HL-60 (cell line): ENCODE measurements at regions not wholly inside any gene's neighbourhood (a gene's known extent, or its start where the extent isn't known, plus 50 kb on each side); places are given as distances from the start of the nearest gene placed in this dataset.

Experiments
- DNase-seq, 2 experiments: peaks; one replicate each; pipeline ENCODE4 v3.0.0-alpha.2; 2010 to 2020; ENCODE audit warnings: low read depth in 1 of 2, low spot score in 1 of 2
- H3K27ac ChIP-seq: fragments of 250-450 bp; sonication (Bioruptor Pico); replicated peaks from 2 replicates; pipeline ENCODE4 v1.5.1; 2020; ENCODE audit warnings: mild to moderate bottlenecking, moderate library complexity
- H3K27me3 ChIP-seq: fragments of 250-450 bp; sonication (Bioruptor Pico); 2 replicates; pipeline ENCODE4 v1.5.1; 2021; ENCODE audit warnings: mild to moderate bottlenecking, moderate library complexity; ENCODE audit not compliant: insufficient read depth, poor library complexity, severe bottlenecking
- H3K4me3 ChIP-seq: replicated peaks from 2 replicates; pipeline ENCODE4 v1.5.1; 2011; ENCODE audit warnings: mild to moderate bottlenecking, control low read depth, low read length; ENCODE audit not compliant: insufficient read depth
- CTCF ChIP-seq: IDR thresholded peaks from one replicate; pipeline ENCODE4 v1.5.1; 2011; ENCODE audit warnings: low read length, control low read depth, inconsistent platforms; ENCODE audit not compliant: insufficient read depth
- GABPA ChIP-seq: IDR thresholded peaks from 2 replicates; pipeline ENCODE4 v1.6.1; 2012; ENCODE audit warnings: low read depth
- POLR2AphosphoS5 ChIP-seq: IDR thresholded peaks from 2 replicates; pipeline ENCODE4 v1.6.1; 2012; ENCODE audit warnings: low read depth
- REST ChIP-seq: IDR thresholded peaks from 2 replicates; pipeline ENCODE4 v1.6.1; 2012; ENCODE audit warnings: low read depth; ENCODE audit not compliant: insufficient replicate concordance
- SPI1 ChIP-seq: IDR thresholded peaks from 2 replicates; pipeline ENCODE4 v1.6.1; 2012; ENCODE audit warnings: low read depth, mild to moderate bottlenecking, borderline replicate concordance

GRCh38 chr5:136682986-136683385 lies 317.6 kb upstream of the TRPC7 start:
- Histone ChIP-seq H3K4me3 (no peak overlapping the region), H3K27me3 (no peaks in the 10 kb centered on the region), H3K27ac (no peak overlapping the region)
- TF ChIP-seq SPI1, result no peak
- no peak for TF ChIP-seq GABPA
- no peak for TF ChIP-seq REST
- TF ChIP-seq POLR2AphosphoS5, result no peak
- TF ChIP-seq CTCF, result no peak
- no peak for DNase-seq

GRCh38 chr5:136679233-136679632 lies 313.9 kb upstream of the TRPC7 start:
- no peak for DNase-seq

GRCh38 chr5:136677217-136677616 lies 311.9 kb upstream of the TRPC7 start:
- TF ChIP-seq GABPA, result no peak
- TF ChIP-seq CTCF, result no peak
- TF ChIP-seq POLR2AphosphoS5, result no peak
- Histone ChIP-seq H3K27me3 (no peaks in the 10 kb centered on the region), H3K27ac (no peak overlapping the region), H3K4me3 (no peak overlapping the region)
- no peak for DNase-seq

More at GRCh38 chr5:136679233-136679632, 313.9 kb upstream of the TRPC7 start:
- TF ChIP-seq REST, result no peak
- TF ChIP-seq CTCF, result no peak
- H3K4me3 ChIP-seq, result no peak overlapping the region
- H3K27ac ChIP-seq, result no peak overlapping the region
- H3K27me3 ChIP-seq, result no peaks in the 10 kb centered on the region

- no peak for TF ChIP-seq POLR2AphosphoS5
- no peak for TF ChIP-seq CTCF
- TF ChIP-seq SPI1, result no peak
- no peak for TF ChIP-seq REST
- no peak for TF ChIP-seq GABPA
- no peak overlapping the region for H3K27ac ChIP-seq
- no peak overlapping the region for H3K4me3 ChIP-seq
- H3K27me3 ChIP-seq, result no peaks in the 10 kb centered on the region
- DNase-seq, result no peak
Measured at GRCh38 chr5:136676685-136677084, 311.3 kb upstream of the TRPC7 start.
